ENCODE measurements at regions not wholly inside any gene's neighbourhood (a gene's known extent, or its start where the extent isn't known, plus 50 kb on each side); places are given as distances from the start of the nearest gene placed in this dataset.

DNA sequence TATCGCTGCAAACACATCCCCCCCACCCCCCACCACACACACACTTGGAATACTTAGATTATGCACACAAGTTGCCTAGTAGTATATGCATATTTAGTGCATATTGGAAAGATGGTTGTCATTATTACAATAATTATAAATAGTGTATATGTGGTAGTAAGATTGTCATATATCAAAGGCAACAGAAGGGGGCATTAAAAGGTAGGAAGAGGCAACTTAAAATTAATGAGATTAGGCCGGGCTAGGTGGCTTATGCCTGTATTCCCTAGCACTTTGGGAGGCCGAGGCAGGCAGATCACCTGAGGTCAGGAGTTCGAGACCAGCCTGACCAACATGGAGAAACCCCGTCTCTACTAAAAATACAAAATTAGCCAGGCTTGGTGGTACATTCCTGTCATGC, 52.1 kb downstream of the GSC start:
- DNase-seq: no peak

DNA sequence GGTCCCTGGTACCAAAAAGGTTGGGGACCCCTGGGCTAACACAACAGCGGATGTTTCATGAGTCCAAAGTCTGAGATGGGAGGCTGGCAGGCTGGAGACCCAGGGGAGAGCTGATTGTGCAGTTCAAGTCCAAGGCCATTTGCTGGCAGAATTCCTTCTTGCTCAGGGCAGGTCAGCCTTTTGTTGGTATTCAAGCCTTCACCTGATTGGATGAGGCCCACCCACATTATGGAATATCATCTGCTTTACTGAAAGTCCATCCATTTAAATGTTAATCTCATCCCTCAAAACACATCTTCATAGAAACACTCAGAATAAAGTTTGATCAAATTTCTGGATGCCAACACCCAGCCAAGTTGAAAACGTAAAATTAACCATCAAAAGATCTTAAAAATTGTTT, 52.9 kb downstream of the GSC start:
- DNase-seq: no peak

DNA sequence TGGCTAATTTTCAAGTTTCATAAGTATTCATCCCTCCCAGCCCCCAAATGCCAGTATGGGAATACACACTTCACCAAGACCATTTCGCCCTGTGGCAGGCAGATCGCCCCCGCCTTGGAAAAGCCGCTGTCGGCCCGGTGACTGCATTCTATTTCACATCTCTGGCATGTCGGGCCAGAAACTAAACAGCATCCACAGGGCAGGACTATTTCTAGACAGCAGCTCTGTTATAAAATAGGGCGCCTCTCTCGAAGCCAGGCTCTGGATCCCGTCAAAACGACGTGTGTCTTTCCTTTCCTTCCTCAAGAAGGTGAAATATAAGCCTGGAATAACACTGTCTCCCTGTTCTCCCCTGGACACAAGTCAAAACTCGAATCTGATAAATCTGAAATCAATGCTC, 56.8 kb downstream of the GSC start:
- DNase-seq: no peak

DNA sequence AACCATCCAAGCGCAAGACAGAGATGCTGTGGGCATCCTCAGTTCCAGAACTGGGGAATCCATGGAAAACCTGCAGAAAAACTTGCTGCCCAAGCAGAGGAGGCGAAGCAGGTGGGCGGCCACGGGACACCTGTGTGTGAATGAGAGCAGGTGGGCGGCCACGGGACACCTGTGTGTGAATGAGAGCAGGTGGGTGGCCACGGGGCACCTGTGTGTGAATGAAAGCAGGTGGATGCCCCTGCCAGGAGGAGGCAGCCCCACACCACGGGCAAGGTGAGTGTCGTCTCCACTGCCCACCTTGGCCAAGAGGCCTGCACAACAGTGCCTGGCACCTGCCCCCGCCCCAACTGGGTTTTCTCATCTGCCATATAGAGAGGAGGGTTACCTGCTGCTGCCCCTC, 59.2 kb downstream of the GSC start:
- no peak for DNase-seq

DNA sequence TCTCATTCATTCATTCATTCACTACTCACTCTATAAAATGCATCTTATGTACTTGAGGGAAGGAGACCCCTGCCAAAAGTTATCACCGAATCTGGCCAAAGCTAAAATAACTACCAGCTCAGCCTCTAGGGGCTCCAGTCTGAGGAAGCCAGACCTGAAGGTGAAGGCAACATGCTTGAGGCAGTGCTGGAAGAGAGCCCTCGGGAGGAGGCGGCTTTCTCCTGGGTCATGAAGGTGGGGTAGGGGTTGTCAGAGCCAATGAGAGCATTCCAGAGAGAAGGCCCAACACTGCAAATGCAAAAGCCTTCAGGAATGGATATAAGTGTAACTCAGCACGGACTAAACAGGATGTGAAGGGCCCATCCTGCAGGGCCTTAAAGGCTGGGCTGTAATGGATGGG, 62.4 kb downstream of the GSC start:
- no peak for DNase-seq

DNA sequence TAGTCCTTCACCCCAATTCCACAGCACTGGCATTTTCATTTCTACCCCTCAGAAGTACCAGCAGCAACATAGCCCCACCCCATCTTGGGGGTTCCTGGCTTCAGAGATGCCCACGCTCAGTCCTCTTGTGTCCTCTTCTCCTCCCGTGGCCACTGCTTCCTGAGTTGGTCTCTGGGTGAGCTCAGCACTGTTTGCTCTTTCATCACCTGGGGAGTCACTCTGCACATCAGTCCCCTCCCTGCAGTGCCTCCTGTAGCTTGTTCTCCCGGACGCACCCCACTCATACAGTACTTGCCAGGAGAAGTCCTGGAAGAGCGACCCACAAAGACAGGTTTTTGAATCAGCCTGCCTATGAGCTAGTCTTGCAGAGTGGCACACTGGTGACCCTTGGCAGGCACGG, 63.8 kb downstream of the GSC start:
- no peak for DNase-seq

DNA sequence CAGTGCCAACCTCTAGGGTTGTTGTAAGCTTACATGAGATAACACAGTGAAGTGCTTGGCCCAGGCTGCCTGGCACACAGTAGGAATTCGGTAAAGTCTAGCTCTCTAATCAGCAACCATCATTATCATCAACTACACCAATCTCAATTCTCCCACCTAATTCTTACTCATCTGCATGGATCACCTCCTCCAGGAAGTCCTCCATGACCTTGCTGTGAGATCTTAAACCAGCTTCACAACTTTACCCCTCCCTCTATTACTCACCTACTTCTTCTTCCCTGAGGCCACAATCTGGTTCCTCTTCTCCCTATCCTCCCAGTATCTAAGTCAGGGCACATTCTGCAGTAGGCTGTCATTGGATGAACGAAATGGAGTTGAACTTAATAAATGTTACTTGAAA, 67.3 kb downstream of the GSC start:
- DNase-seq: no peak

DNA sequence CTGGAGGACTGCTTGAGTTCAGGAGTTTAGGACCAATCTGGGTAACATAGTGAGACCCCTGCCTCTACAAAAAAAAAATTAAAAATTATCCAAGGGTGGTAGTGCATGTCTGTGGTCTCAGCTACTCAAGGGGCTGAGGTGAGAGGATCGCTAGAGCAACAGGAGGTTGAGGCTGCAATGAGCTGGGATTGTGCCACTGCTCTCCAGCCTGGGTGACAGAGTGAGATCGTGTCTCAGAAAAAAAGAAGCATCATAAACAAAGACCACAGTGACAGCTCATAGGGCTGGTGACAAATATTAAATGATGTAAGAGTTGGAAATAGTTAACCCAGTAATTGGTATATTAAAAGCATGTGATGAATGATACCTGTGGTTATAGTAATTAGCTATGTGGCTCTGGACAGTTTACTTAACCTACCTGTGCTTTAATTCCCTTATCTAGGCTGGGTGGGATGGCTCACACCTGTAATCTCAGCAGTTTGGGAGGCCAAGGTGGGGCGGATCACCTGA, 68.0 kb downstream of the GSC start:
- DNase-seq: no peak

DNA sequence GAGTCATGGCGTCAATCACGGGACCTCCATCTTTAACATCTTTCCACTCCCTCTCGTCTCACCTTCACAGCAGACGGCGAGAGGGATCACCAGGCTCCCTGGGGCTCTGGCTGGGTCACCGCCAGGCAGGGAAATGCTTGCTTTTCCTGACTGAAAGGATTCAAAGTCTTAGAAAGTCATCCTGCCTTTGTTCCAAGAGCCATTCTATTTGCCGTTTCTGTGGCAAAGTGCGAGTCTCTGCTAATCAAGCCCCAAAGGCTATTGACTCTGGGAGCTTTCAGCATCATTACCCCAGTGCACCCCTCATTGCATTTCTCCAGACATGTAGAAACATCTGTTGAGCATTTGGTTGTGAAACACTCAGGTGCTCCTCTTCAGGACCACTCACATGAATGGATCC, 69.6 kb downstream of the GSC start:
- DNase-seq: no peak

DNA sequence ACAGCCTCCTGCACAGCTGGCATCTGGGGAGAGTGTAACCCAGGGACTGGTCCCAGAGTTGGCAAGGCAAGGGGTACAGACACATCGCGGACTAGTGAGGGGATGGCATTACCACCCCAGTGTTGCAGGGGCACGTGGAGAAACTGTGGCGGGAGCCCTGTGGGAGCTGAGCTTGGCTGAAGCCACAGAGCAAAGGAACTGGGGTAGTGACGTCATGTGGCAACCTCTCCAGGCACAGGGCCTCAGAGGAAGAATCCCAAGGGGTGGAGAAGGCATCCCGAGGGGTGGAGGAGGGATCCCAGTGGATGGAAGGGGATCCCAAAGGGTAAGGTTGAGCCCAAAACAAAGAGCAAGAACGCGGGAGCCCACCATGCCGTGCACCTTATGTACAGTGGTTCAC, 70.1 kb downstream of the GSC start:
- no peak for DNase-seq

DNA sequence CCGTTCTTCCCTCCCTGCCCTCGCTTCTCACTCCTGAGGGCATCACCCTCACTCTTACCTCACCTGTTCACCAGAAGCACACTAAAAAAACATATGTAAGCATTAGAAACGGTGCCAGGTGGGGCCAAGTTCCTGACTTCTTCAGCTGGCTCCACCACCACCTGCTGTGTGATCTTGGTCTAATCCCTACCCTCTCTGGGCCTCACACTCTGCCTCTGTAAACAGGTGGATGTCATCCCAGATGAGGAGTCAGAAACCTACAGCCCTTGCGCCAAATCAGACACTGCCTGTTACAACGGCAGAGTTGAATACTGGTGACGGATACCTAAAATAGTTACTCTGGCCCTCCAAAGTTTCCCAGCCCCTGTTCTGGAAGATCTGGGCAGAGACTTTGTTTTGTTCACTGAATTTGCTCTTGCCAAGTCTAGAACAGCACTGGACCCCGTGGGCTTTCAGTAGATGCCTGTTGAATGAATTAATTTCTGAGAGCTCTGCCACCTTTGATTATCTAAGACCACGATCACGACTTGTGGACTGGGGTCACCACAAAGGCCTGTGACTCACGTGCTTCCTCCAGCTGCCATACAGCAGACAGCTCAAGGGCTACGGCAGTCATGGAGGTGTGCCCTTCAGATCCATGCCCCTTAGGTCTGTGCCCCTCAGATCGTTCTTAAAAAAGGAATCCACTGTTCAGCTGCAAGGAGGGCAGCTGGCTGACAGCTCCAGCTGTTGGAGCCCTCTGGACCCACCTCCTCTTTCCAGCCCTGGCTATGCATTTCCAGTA, 71.9 kb downstream of the GSC start:
- DNase-seq: no peak

DNA sequence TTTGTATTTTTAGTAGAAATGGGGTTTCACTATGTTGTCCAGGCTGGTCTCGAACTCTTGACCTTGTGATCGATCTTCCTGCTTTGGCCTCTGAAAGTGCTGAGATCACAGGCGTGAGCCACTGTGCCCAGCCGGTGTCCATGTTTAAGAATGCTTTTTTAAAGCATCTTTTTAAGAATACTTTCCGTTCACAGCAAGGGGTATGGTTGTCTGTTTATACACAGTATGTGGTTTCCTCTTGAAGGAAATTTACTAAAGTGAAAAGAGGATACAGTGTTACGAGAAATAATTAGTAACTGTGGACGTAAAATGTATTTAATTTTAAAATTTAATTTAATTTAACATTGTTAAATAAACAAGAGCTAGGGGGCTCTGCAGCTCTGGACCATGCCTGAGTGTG, 73.4 kb downstream of the GSC start:
- DNase-seq: no peak

DNA sequence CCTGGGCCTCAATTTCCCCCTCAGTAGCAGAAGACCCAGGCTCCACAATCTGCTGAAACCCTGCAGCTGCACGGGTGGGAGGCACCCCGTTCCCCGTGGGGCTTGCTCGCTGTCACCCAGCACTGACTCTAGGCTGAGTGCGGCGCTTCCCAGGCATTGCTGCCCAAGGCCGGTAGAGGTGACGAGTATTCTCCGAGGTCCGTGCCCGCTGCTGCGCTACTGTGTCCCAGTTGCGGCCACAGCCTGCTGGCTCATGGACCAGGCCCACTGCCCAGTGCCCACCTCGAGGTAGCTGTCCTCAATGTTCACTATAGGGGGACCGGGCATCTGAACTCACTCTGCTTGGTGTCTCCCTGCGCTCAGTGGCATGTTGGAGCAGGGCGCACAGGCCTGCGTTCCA, 74.7 kb downstream of the GSC start:
- no peak for DNase-seq

DNA sequence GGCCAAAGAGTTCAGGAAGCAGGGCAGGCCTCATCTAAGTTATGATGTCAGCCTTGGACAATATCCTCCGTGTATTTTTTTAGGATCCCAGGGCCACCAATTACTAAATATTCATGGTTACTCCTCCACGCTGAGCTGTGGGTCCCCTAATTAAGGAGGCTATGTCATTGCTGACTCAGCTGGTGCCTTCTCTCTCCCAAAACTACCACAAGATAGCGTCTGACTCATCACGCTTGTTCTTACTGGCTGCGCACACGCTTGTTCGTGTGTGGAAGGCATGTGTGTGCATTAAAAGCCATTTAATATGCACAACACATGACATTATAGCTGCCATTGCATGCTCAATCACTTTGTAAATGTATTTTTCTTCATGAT, 78.3 kb downstream of the GSC start:
- DNase-seq: peak; percentile 25

DNA sequence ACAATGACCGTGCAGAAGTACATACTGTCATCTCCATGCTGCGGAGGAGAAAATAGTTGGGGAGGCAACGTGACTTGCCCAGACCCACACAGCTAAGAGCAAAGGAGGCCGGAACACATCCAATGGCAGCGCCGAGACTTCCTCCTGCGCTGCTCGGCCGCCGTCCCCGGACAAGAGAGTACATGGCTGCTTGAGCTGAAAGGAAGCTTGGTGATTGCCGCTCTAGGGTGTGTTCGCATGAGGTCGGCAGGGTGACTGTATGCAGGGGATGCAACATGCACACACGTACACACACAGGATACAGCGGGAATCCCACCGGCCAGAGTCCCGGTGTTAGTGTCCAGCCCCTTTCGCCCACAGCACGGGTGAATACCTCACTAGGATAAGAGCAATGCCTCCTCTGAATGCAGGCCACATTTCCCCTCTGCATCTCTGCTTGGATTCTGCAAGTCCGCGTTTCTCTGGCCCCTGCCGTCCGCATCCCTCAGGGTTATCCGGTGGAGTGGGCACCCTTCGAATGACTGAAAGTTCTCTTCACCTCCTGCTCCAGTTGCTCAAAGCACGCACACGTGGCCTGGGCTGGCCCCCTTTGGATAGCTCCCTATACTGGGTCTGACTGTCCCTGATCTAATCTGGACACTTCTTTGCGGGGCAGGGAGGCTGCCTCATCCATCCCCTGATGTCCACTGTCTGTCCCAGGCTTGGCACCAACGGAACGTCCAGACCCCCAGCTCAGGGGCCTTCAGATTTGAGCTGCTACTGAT, 78.8 kb downstream of the GSC start:
- no peak for DNase-seq

DNA sequence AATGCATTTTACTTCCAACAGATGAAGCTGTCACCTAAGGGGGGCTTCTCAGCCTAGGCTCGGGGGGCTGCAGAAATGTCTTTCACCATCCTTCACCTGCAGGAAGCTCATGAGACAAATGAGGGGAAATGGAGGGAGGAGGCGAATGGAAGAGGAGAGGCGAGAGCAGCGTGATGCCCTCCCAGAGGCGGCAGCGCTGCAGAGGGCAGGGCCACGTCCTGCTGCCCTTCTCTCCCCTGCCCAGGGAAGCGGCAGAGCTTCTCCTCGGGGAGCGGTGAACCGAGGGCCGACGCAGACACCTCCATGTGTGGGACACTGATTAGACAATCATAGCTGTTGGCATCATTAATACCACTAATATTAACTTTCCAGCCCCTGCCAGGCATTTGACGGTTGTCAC, 78.3 kb downstream of the SERPINA3 start:
- no peak for DNase-seq

DNA sequence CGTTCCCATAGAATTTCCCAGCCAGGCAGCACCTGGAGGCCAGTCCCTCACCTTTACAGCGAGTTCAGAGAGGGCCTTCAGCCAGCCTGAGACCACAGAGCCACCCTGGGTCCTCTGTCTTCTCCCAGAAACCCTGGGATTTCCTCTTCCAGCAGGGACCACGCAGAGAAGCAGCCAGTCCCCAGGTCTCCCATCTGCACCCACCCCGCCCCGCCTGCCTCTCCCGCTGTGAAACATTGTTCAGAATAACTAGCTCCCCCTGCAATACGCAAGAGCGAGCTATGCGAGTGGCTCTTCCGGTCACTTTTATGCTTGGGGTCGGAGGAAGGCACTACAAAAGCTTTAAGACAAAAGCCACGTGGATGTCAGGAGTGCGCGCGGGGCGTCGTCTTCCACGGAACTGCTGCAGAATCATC, 77.8 kb downstream of the SERPINA3 start:
- no peak for DNase-seq

DNA sequence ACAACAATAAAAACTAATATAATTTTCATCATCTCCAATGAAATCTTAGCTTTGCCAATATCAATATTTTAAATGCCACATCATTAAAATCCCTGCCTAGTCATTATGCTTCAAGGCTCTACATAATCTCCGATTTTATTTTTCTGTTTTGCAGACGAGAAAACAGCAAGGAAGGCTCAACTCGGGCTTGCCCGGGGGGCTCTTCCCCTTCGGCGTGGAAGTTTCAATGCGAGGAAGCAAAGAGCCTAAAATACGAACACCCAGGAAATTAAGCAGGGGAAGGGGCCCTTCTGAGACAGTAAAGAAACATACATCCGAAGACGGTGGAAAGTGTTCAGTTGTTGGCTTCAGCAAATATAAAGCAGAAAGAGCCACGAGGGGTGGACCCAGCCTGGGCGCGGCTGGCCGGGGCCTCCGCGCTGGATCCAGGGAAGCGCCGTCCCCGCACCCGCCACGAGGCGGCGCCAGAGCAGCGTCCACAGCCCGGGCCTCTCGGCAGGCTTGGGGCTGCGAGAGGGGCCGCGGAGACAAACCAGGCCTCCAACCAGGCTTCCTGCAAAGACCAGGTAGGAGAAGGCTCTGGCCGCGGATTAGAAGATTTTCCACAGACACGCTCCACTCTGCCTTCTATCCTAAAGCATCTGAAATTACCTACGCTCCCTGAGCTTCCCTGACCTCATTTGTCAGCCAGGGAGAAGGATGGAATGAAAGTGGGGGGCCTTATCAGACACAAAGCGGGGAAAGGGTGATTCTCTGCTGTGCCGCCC, 77.2 kb downstream of the SERPINA3 start:
- DNase-seq: peak; percentile 7

DNA sequence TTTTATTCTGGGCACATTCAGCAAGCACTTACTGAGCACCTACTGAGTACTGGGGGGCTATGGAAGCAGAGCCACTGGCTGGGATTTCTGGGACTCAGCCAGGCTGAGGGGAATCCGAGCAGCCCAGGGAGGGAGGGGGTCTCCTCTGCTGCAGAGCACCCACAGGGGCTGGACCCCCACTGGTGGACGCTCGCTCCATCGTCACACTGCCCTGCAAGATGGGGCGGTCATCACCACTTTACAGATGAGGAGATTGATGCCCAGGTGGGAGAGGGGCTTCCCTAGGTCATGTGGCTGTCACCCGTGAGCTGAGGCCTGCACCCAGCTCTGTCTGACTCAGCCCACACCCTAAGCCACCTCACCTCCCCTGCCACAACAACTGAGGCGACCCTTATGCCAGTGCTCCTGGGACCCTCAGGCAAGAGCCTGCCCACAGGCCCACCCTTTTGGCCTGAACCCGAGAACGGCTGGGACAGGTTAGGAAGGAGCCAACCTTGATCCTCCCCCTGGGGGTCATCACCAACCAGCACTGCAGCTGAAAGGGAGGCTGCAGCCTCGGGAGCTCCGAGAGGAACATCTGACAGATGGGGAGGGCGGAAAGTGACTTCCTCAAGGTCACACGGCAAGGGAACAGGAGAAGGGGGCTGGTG, 74.4 kb downstream of the SERPINA3 start:
- no peak for DNase-seq

DNA sequence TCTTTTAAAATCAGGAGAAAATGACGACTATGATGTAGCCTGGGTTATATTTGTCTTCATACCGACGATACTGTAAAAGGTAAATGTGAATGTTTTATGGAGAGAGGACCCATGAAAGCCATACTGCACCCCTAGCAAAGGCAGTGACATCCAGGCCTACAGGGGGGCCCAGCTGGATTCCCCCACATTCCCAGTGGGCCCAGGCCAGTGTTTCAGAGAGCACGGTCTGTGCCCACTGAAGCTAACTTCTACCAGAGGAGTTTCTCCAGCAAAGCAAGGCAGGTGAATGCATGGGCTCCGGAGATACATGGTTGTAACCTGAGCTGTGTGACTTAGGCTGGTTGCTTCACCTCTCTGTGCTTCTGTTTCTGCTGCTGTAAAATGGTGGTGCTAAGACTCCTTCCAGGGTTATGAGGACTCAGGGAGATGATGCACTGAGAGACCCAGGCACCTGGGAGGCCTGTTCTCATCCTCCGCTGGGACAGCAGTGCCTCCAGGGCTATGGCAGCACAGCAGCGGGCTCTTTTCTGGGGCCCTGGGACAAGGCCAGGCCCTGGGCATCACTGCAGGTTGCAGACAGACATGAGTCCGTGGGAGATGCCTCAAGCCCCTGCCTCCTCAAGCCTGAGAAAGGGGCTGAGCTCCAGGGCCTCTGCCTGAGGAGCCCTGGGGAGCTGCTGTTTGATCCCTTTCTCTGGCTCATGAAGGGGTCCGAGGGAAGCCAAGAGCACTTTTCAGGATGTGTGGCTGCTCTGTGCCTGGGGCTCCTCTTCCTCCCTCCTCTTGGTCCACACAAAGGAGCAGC, 73.7 kb downstream of the SERPINA3 start:
- DNase-seq: no peak

DNA sequence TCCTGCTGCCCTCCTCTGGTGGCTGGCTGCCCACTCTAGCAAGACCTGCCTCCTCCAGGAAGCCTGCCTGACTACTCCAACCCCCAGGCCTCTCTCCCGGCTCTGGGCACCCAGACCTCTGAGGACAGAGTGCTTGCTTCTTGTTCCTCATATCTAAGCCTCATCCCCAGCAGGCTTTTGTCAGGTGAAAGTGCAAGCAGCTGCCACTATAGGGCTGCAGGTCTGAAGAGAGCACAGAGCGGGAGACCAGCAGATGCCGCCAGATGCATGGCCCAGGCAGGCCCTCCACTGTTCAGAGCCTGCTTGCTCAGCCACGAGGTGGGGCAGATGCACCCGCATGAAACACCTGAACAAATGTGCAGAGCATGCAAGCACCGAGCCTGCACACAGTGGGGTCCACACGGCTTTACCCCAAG, 73.0 kb downstream of the SERPINA3 start:
- DNase-seq: no peak

DNA sequence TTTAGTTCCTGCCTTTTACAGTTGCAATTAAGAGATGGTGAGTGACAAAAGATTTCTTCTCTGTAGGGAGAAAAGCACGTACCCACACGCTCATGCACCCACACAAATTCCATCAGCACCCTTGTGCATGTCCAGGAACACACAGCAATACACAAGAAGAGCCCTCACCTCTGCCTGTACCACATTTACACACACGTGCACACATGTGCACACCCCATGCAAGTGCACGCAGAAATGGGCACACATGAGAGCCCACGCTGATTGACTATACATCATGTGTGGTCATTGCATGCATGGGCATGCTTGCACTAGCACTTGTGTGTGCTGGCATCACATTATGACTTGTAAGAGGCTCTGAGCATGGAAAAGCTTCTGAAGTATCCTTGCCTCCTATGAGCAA, 70.5 kb downstream of the SERPINA3 start:
- DNase-seq: no peak
